NCI-H1694 treated with DMSO at 0.1 percent for 48 hours (cell line): ENCODE measurements at regions not wholly inside any gene's neighbourhood (a gene's known extent, or its start where the extent isn't known, plus 50 kb on each side); places are given as distances from the start of the nearest gene placed in this dataset.

ENCODE experiments used
- DNase-seq: peaks from one replicate; lab custom pipeline; 2025; lab: John Stamatoyannopoulos, UW

GRCh38 chr13:42658019-42658418, 84.1 kb downstream of the TNFSF11 start:
- no peak for DNase-seq

- peak; percentile 3 for DNase-seq
These were observed 86.5 kb downstream of the TNFSF11 start for GRCh38 chr13:42660333-42660965.

GRCh38 chr13:42667638-42668037, 93.7 kb downstream of the TNFSF11 start:
- no peak for DNase-seq

- no peak for DNase-seq
These were observed 97.5 kb downstream of the TNFSF11 start for GRCh38 chr13:42671502-42671901.

GRCh38 chr13:42673677-42674076, 99.7 kb downstream of the TNFSF11 start:
- DNase-seq = no peak

GRCh38 chr13:42680748-42681147, 100.6 kb upstream of the FAM216B start:
- DNase-seq = no peak

GRCh38 chr13:42681326-42682100, 99.9 kb upstream of the FAM216B start:
- DNase-seq = peak; percentile 18

GRCh38 chr13:42684226-42684625, 97.2 kb upstream of the FAM216B start:
- no peak for DNase-seq

- no peak for DNase-seq
These were observed 95.6 kb upstream of the FAM216B start for GRCh38 chr13:42685751-42686150.

GRCh38 chr13:42686165-42686564, 95.2 kb upstream of the FAM216B start:
- no peak for DNase-seq

- no peak for DNase-seq
These were observed 92.6 kb upstream of the FAM216B start for GRCh38 chr13:42688821-42689220.

GRCh38 chr13:42696191-42696590, 85.2 kb upstream of the FAM216B start:
- DNase-seq = peak; percentile 54

GRCh38 chr13:42699912-42700311, 81.5 kb upstream of the FAM216B start:
- DNase-seq = no peak

GRCh38 chr13:42702716-42703115, 78.7 kb upstream of the FAM216B start:
- no peak for DNase-seq

- DNase-seq = no peak
These were observed 77.6 kb upstream of the FAM216B start for GRCh38 chr13:42703740-42704139.

GRCh38 chr13:42706286-42706685, 75.1 kb upstream of the FAM216B start:
- DNase-seq = no peak

- DNase-seq = no peak
These were observed 74.3 kb upstream of the FAM216B start for GRCh38 chr13:42707048-42707447.

- no peak for DNase-seq
These were observed 73.8 kb upstream of the FAM216B start for GRCh38 chr13:42707586-42707985.

- DNase-seq = no peak
These were observed 73.0 kb upstream of the FAM216B start for GRCh38 chr13:42708391-42708790.

- DNase-seq = no peak
These were observed 72.1 kb upstream of the FAM216B start for GRCh38 chr13:42709276-42709675.

GRCh38 chr13:42715909-42716308, 65.5 kb upstream of the FAM216B start:
- DNase-seq = no peak

GRCh38 chr13:42717176-42717575, 64.2 kb upstream of the FAM216B start:
- no peak for DNase-seq

- DNase-seq = no peak
These were observed 61.1 kb upstream of the FAM216B start for GRCh38 chr13:42720113-42720857.
